GM12864 (cell line): ENCODE measurements at regions not wholly inside any gene's neighbourhood (a gene's known extent, or its start where the extent isn't known, plus 50 kb on each side); places are given as distances from the start of the nearest gene placed in this dataset.
"Not testable (repeated sequence)": the region's sequence is repeated elsewhere in the genome, so short reads cannot be mapped to it uniquely, and the experiment has no call there.

ENCODE experiments used
- DNase-seq: peaks from one replicate; pipeline ENCODE4 v3.0.0-alpha.2; 2011; ENCODE audit warnings: low read depth
- H3K4me3 ChIP-seq: 2 replicates; pipeline ENCODE4 v1.5.1; 2011; ENCODE audit warnings: mild to moderate bottlenecking, low read depth, low read length, control low read depth
- CTCF ChIP-seq: IDR thresholded peaks from 2 replicates; pipeline ENCODE4 v1.5.1; 2011; ENCODE audit warnings: low read depth, mild to moderate bottlenecking, moderate library complexity, low read length, control low read depth, inconsistent platforms; ENCODE audit errors: missing control alignments

GRCh38 chr13:109983447-109983846 lies 197.1 kb upstream of the IRS2 start:
- no peak overlapping the region for H3K4me3 ChIP-seq
- no peak for TF ChIP-seq CTCF
- DNase-seq: no peak

- no peak for TF ChIP-seq CTCF
Measured at GRCh38 chr13:109981000-109981399, 194.6 kb upstream of the IRS2 start.

GRCh38 chr13:109979676-109980075 lies 193.3 kb upstream of the IRS2 start:
- H3K4me3 ChIP-seq, DNase-seq: not testable (repeated sequence)

More at GRCh38 chr13:109981000-109981399, 194.6 kb upstream of the IRS2 start:
- H3K4me3 ChIP-seq: no peak overlapping the region
- DNase-seq: no peak

- no peak for TF ChIP-seq CTCF
- H3K4me3 ChIP-seq: no peak overlapping the region
- DNase-seq: no peak
Measured at GRCh38 chr13:109979228-109979627, 192.8 kb upstream of the IRS2 start.

- no peak for TF ChIP-seq CTCF
- no peak overlapping the region for H3K4me3 ChIP-seq
- no peak for DNase-seq
Measured at GRCh38 chr13:109977212-109977968, 191.0 kb upstream of the IRS2 start.

- no peak for TF ChIP-seq CTCF
- no peak for DNase-seq
- H3K4me3 ChIP-seq: no peak overlapping the region
Measured at GRCh38 chr13:109976206-109976997, 190.0 kb upstream of the IRS2 start.

GRCh38 chr13:109974354-109974753 lies 188.0 kb upstream of the IRS2 start:
- TF ChIP-seq CTCF: no peak
- DNase-seq: no peak
- H3K4me3 ChIP-seq: no peak overlapping the region
